Fibroblast of lung (primary cell): ENCODE measurements at regions not wholly inside any gene's neighbourhood (a gene's known extent, or its start where the extent isn't known, plus 50 kb on each side); places are given as distances from the start of the nearest gene placed in this dataset.

Source experiments
- DNase-seq, 2 donors: peaks; one replicate each; pipeline versions ENCODE4 v3.0.0 to v3.0.0-alpha.2; 2010; ENCODE audit warnings: low read depth in 2 of 2
- H2AFZ ChIP-seq: 2 replicates; pipeline ENCODE4 v1.5.1; 2012; ENCODE audit warnings: low read length, control low read depth, inconsistent platforms
- H3K27ac ChIP-seq: 2 replicates; pipeline ENCODE4 v1.5.1; 2011; ENCODE audit warnings: low read length, control low read depth; ENCODE audit not compliant: insufficient read depth
- H3K27me3 ChIP-seq: 2 replicates; pipeline ENCODE4 v1.5.1; 2011; ENCODE audit warnings: mild to moderate bottlenecking, low read length; ENCODE audit not compliant: control insufficient read depth, insufficient read depth
- H3K36me3 ChIP-seq: 2 replicates; pipeline ENCODE4 v1.5.1; 2011; ENCODE audit warnings: low read length; ENCODE audit not compliant: control insufficient read depth, insufficient read depth
- H3K4me1 ChIP-seq: 2 replicates; pipeline ENCODE4 v1.5.1; 2011; ENCODE audit warnings: low read length; ENCODE audit not compliant: control insufficient read depth, insufficient read depth; ENCODE audit errors: extremely low read depth
- H3K4me2 ChIP-seq: 2 replicates; pipeline ENCODE4 v1.5.1; 2011; ENCODE audit warnings: low read length, control low read depth; ENCODE audit not compliant: insufficient read depth; ENCODE audit errors: extremely low read depth
- H3K4me3 ChIP-seq, 4 experiments: fragments of 200-600 bp in 1 of 4; sonication (generic) in 1 of 4; replicated peaks in 1 of 4; 2 replicates each; pipeline ENCODE4 v1.5.1; 2011 to 2016; ENCODE audit warnings: low read length in 4 of 4, low read depth in 3 of 4, mild to moderate bottlenecking in 3 of 4, control low read depth in 2 of 4, inconsistent platforms in 1 of 4, mixed read lengths in 1 of 4; ENCODE audit not compliant: insufficient read depth in 1 of 4; ENCODE audit errors: control extremely low read depth in 1 of 4
- H3K79me2 ChIP-seq: 2 replicates; pipeline ENCODE4 v1.5.1; 2012; ENCODE audit warnings: mild to moderate bottlenecking, low read length, inconsistent platforms; ENCODE audit not compliant: control insufficient read depth, insufficient read depth
- H3K9ac ChIP-seq: 2 replicates; pipeline ENCODE4 v1.5.1; 2011; ENCODE audit warnings: mild to moderate bottlenecking, low read length, control low read depth; ENCODE audit not compliant: insufficient read depth
- H3K9me3 ChIP-seq: 2 replicates; pipeline ENCODE4 v1.5.1; 2012; ENCODE audit warnings: low read depth, low read length; ENCODE audit not compliant: control insufficient read depth, insufficient read depth
- H4K20me1 ChIP-seq: 2 replicates; pipeline ENCODE4 v1.5.1; 2011; ENCODE audit warnings: low read length; ENCODE audit not compliant: control insufficient read depth, insufficient read depth; ENCODE audit errors: extremely low read depth
- EZH2 ChIP-seq: IDR thresholded peaks from 2 replicates; pipeline ENCODE4 v1.5.1; 2012; ENCODE audit warnings: low read length, control low read depth, mild to moderate bottlenecking; ENCODE audit errors: missing control alignments
- TF ChIP-seq, protein P1 (sequence below), 2 donors: IDR thresholded peaks in 1 of 2; conservative IDR thresholded peaks in 1 of 2; 1 replicate in 1 of 2; 2 replicates in 1 of 2; pipeline ENCODE4 v1.5.1; 2011 to 2012; ENCODE audit warnings: low read length in 2 of 2, control low read depth in 1 of 2, inconsistent platforms in 1 of 2, low read depth in 1 of 2, mild to moderate bottlenecking in 1 of 2

DNA sequence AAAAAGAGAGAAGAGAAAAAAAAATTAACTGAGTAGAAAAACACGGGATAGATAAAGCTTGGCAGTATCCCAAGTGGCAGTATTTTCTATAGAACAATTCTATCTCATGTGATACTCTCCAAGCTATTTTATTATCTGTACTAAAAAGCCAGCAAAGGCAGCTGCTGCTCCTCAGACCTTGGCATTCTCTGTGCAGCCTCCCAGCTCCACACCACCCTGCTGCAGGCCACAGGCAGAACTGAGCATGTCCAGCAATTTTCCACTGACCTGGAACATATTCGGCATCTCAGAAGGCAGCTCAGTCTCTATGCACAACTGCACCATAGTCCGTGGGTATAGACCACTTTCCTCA lies 1161.4 kb downstream of the IGSF11 start:
- H3K36me3 ChIP-seq, result no peaks in the 10 kb centered on the region
- no peaks in the 10 kb centered on the region for H3K4me1 ChIP-seq
- no peak overlapping the region for H3K9ac ChIP-seq
- H3K4me2 ChIP-seq, result no peak overlapping the region
- peak in 1 of 2 donors; percentile 36 for DNase-seq
- no peak for TF ChIP-seq EZH2
- TF ChIP-seq, protein P1, sequence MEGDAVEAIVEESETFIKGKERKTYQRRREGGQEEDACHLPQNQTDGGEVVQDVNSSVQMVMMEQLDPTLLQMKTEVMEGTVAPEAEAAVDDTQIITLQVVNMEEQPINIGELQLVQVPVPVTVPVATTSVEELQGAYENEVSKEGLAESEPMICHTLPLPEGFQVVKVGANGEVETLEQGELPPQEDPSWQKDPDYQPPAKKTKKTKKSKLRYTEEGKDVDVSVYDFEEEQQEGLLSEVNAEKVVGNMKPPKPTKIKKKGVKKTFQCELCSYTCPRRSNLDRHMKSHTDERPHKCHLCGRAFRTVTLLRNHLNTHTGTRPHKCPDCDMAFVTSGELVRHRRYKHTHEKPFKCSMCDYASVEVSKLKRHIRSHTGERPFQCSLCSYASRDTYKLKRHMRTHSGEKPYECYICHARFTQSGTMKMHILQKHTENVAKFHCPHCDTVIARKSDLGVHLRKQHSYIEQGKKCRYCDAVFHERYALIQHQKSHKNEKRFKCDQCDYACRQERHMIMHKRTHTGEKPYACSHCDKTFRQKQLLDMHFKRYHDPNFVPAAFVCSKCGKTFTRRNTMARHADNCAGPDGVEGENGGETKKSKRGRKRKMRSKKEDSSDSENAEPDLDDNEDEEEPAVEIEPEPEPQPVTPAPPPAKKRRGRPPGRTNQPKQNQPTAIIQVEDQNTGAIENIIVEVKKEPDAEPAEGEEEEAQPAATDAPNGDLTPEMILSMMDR (conservative IDR thresholded peaks at IDR 0.05 in 1 of 2, IDR thresholded peaks at IDR 0.05 in 1 of 2; ENCODE audit: low read depth in 1 of 2, low read length in 2 of 2), result no peak
- H3K79me2 ChIP-seq, result no peaks in the 10 kb centered on the region
- H4K20me1 ChIP-seq, result no peaks in the 10 kb centered on the region
- H3K27ac ChIP-seq, result no peak overlapping the region
- H2AFZ ChIP-seq, result no peak overlapping the region
- H3K27me3 ChIP-seq, result no peaks in the 10 kb centered on the region
- H3K9me3 ChIP-seq, result no peaks in the 10 kb centered on the region
- no peak overlapping the region for H3K4me3 ChIP-seq

DNA sequence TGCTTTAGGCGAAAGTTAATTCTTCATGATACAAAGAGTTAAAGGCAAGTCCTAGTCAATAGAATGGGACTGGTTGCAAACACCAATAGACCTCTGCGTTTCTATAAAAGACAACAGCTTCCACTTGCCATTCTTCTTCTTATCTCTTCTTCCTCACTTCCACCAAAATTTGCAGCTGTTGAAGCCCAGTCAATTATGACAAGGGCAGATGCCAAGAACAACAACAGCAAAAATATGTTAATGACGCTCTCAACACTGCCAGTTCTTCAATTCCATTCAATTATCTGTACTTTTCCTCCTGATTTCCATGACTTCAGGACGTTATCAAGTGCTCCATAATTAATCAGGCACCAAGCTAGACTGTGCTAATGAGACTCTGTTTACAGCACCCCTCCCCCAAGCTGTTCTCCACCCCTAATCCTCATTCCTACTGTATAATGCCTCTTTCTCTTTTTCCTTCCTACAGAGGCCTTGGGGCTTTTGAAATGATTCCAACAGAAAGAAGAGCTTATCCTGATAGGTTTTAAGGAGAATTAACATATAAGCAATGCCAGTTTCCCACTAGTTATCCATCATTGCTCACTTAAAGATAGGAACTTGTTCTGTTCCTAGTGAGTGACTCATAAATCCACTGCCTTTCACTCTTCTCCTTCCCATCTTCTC lies 1160.5 kb downstream of the IGSF11 start:
- H2AFZ ChIP-seq, result no peak overlapping the region
- H3K27ac ChIP-seq, result no peak overlapping the region
- H3K79me2 ChIP-seq, result no peaks in the 10 kb centered on the region
- no peaks in the 10 kb centered on the region for H3K27me3 ChIP-seq
- H4K20me1 ChIP-seq, result no peaks in the 10 kb centered on the region
- TF ChIP-seq EZH2, result no peak
- H3K4me2 ChIP-seq, result no peak overlapping the region
- H3K9ac ChIP-seq, result no peak overlapping the region
- DNase-seq, result peak in 1 of 2 donors; percentile 51
- H3K9me3 ChIP-seq, result no peaks in the 10 kb centered on the region
- no peak overlapping the region for H3K4me3 ChIP-seq
- no peaks in the 10 kb centered on the region for H3K4me1 ChIP-seq
- H3K36me3 ChIP-seq, result no peaks in the 10 kb centered on the region

DNA sequence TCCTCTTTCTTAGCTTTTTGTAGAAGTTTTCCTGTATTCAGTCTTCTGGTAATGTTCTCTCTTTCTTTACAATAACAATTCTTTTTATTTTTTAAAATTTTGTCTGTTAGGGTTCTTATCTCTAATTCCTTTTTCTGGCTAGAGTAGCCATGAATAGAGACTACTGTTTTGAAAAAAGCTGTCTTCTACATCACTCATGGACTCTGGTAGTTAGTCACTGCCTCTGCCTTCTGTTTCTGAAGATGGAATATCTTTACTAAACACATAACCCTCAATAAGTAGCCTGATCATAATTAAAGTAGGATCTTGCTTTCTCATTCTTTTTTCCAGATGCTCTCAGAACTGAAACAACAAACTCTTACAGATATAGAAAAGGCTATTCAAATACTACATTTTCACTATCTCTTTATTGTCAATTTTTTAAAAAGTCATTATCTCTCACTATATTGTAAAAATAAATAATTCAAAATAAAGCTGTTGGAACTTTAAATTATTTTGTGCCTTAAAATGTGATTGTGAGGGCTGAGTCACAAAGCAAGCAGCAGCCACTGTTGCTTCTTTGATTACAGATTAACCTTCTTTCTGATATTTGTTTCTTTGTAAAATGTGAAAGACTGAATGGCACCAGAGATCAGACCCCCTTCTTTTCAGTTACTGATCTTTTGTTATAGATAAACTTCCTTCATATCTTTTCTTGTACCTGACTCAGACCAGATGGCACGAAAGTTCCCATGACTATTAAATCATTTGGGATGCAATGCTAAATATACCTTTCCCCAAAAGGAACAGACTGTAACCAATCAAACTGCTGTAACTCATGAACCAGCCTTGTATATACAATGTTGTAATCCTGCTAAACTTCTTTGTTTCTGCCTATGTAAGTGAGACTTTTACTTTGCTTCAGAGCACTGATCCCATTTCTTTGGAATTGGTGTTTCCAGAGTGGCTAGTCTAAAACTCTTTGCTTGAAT lies 1159.5 kb downstream of the IGSF11 start:
- Histone ChIP-seq H3K36me3 (no peaks in the 10 kb centered on the region), H3K27ac (no peak overlapping the region), H3K9me3 (no peaks in the 10 kb centered on the region), H2AFZ (no peak overlapping the region), H3K4me2 (no peak overlapping the region), H3K79me2 (no peaks in the 10 kb centered on the region), H3K9ac (no peak overlapping the region), H3K4me1 (no peaks in the 10 kb centered on the region), H3K27me3 (no peaks in the 10 kb centered on the region), H4K20me1 (no peaks in the 10 kb centered on the region), H3K4me3 (no peak overlapping the region)
- no peak for TF ChIP-seq EZH2
- TF ChIP-seq, protein P1 (conservative IDR thresholded peaks at IDR 0.05 in 1 of 2, IDR thresholded peaks at IDR 0.05 in 1 of 2; ENCODE audit: low read depth in 1 of 2, low read length in 2 of 2), result no peak
- DNase-seq, result peak; percentile 17 to 23
